Cerebellar cortex (tissue), 1 donor: ENCODE measurements at regions not wholly inside any gene's neighbourhood (a gene's known extent, or its start where the extent isn't known, plus 50 kb on each side); places are given as distances from the start of the nearest gene placed in this dataset.

Experiments
- DNase-seq: peaks from one replicate; pipeline ENCODE4 v3.0.0-alpha.2; 2015; ENCODE audit warnings: low spot score

GRCh38 chr13:78426183-78426582 lies 177.2 kb downstream of the POU4F1 start:
- DNase-seq: no peak

- no peak for DNase-seq
These were observed 182.5 kb downstream of the POU4F1 start for GRCh38 chr13:78420814-78421213.

- DNase-seq: no peak
These were observed 189.3 kb downstream of the POU4F1 start for GRCh38 chr13:78413887-78414553.

GRCh38 chr13:78410847-78411246 lies 192.5 kb downstream of the POU4F1 start:
- DNase-seq: no peak

- DNase-seq: no peak
These were observed 193.2 kb downstream of the POU4F1 start for GRCh38 chr13:78410164-78410563.

DNA sequence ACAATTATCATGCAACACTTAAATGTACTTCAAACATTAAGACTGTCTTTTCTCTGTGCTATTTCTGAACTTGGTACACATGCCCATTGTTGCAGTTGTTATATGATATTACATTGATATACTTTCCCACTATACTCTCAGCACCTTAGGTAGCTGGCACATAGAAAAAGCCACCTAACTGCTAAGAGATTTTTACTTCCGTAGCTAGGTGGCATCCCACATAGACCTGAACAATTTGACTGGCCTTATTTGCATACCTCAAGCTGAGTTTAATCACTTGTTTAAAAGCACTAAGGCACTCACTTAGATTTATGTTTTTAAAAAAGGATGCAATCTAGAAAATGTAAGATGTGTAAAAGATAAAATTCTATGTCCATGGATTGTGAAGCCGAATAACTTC lies 194.2 kb downstream of the POU4F1 start:
- no peak for DNase-seq

GRCh38 chr13:78404846-78405360 lies 198.4 kb downstream of the POU4F1 start:
- DNase-seq: no peak

GRCh38 chr13:78402708-78403400 lies 200.5 kb downstream of the POU4F1 start:
- no peak for DNase-seq

DNA sequence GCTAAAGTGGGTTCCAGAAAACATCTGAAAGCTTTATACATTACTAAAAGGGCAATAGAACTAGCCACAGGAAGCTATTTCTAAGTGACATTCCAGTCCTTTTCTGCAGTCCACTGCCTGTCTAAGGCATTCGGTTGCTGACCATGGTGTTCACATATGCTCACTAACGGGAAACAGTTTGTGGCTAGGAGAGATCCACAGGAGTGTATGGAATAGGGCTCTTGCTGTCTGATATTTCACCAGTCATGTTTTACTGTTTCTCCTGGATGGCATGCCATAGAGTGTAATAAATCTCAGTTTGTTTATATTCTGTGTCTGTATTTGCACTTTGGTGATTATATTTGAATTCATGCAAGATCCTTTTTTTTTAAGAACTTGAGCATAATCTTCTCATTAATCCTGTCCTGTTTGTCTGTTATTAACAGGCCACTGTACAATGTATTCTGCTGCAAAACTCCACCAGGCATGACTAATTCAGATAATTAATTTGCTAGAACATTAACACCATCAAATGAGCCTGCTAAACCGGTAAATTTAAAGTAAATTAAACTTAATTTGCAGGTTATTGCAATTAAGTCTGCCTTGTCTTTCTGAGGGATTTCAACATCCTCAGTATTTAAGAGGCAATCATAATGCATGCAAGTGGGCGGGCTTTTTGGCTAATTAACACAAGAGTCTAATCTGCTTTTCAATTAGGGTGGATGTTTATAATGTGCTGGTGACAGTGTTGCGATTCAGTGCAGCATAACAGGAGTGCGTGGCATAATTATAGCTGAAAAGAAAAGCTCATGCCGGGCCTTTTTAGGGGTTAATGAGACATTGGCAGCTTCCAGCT lies 201.3 kb downstream of the POU4F1 start:
- no peak for DNase-seq

- no peak for DNase-seq
These were observed 204.5 kb downstream of the POU4F1 start for GRCh38 chr13:78398743-78399410.

DNA sequence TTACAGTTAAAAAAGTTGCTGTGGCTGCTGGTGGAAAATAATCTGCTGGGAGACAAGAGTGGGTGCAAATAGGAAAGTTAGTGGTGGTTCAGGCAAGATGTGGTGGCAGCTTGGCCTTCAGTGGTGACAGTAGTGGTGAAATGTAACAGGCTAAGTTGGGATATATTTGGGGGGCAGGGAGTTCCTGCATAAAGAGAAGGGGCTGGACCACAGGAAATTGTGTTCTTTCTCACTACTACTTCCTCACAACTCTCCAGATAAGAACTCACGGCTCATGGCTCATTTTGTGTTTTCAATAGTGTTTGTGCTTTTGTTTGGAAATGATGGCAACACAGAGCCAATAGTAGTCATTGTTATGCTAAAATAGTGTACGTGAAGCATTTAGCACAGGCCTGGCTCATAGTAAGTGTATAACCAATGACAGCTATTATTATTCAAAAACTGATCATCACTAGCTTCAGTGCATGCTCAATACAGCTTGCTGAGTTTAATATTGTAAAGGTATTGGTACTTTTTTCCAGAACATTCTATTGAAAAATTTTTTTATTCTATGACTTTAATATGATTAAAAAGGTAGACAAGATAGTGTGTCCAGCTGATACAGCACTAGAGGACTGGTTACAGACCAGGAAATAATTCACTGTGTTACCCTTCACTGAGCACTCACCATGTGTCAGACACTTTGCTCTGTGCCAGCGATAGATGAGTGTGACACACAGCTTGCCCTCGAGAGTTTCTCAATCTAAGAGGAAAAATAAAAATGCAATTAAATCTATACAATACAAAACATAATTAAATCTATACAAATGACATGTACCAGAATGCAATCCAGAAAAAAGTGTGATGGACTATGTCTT lies 209.8 kb downstream of the POU4F1 start:
- DNase-seq: no peak

GRCh38 chr13:78383899-78384298 lies 219.5 kb downstream of the POU4F1 start:
- no peak for DNase-seq

DNA sequence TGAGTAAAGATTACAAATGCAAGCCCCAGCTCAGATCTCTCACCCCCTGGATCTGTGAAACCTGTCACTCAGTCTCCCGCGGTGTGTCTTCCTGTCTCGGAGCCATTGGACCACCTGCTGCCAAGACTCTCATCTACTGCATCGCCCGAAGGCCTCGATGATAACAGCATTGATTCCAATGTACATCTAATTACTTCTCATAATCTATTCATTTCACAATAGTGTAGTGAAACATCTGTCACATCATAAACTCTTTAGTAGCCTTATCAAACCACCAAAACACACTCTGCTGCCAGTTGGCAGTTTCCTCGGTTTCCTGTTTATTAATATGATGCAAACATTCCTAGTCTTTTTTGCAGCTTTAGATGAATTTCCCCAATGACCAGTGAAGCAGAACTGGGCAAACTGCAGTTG lies 220.3 kb downstream of the POU4F1 start:
- DNase-seq: peak; percentile 61

- DNase-seq: peak; percentile 91
These were observed 220.9 kb downstream of the POU4F1 start for GRCh38 chr13:78382491-78382890.

DNA sequence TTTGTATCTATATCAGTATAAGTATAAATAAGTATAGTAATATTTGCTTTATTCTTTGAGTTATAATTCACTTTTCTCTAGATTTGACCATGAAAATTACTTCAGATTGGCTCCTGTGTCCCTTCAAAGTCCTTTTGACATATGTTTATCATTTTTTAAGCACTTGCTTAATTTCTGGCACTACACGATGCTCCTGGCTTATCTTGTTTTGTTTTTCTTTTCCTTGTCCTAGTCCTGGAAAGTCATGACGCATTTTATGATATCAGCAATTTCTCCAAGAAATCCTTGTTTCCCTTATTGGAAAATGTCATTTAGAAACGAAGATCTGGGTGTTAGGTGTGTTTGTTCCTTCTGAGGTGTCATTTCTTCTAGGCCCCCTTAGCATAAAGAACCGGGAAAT lies 226.5 kb downstream of the POU4F1 start:
- DNase-seq: no peak

DNA sequence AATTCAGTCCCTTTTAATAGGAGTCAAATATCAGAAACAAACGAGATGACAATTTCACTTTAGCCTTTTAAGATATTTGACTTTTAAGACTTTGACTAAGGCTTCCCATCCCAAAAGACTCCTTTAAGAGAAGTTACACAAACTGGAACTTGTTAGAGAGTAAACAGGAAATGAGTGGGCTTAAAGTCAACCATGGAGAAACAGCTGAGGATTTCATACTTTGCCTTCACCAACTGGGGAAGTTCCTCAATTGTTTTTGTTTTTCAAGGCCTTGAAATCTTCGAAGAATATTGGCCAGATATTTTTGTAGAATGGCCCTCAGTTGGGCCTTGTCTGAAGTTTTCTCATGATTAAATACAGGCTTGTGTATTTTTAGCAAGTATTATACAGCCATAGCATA lies 227.3 kb downstream of the POU4F1 start:
- no peak for DNase-seq

DNA sequence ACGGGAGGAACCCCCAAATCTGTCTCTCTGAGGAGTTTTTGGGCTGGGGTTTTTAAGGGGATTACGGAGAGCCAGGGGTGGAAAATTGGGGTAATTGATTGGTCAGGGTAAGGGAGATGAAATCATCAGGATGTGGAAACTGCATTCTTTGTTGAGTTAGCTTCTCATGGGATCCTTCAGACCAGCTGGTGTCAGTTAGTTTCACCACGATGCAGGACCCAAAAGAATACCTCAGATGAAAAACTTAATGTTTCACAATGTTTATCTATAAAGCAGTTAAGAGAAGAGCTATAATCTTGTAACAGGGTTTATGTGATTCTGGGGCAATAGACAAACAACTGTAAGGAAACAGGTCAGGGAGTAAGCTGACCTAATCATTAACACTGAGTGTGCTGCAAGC lies 230.8 kb downstream of the POU4F1 start:
- no peak for DNase-seq

DNA sequence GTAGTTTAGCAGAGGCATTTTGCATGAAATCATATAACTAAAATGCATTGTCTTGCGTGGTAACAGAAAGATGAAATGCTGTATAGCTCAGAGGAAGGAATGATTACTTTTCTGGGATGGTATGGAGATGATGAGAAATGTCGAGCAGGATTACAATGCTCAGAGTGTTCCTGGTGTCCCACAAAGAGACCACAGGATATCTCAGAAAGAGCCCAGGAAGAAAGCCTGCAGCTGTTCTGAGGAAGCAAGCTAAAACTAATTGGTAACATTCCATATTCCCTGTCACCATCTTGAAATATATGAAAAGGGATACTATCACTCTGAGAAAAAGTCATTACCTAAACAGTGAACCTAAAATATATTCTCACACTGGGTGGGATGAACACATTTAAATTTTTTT lies 233.1 kb downstream of the POU4F1 start:
- no peak for DNase-seq

DNA sequence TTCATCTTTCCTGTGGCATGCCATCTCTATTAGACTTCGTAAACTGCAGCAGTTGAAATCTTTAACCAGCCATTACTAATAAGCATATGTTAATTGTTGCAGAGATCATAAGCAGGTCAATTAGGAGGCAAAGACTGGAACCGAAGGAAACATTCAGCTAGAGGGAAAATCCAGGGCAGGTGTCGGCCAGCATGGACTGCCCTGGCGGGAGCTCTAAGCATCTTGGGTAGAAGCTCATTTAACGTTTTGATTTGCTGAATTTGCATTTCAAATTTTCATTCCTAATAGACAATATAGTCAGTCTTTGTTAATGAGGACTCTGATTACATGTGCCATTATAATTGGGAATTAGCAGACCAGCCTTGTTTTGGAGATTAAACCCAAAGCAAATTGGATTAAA lies 238.6 kb downstream of the POU4F1 start:
- DNase-seq: no peak

- DNase-seq: no peak
These were observed 262.3 kb downstream of the POU4F1 start for GRCh38 chr13:78341032-78341431.

GRCh38 chr13:78339927-78340326 lies 263.4 kb downstream of the POU4F1 start:
- no peak for DNase-seq
